ENCODE measurements at regions not wholly inside any gene's neighbourhood (a gene's known extent, or its start where the extent isn't known, plus 50 kb on each side); places are given as distances from the start of the nearest gene placed in this dataset.
"Not testable (repeated sequence)": the region's sequence is repeated elsewhere in the genome, so short reads cannot be mapped to it uniquely, and the experiment has no call there.

DNA sequence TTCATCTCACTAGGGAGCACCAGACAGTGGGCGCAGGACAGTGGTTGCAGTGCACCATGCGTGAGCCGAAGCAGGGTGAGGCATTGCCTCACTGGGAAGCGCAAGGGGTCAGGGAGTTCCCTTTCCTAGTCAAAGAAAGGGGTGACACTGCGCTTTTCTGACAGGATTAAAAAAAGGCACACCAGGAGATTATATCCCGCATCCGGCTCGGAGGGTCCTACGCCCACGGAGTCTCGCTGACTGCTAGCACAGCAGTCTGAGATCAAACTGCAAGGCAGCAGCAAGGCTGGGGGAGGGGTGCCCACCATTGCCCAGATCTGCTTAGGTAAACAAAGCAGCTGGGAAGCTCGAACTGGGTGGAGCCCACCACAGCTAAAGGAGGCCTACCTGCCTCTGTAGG lies 1416.7 kb upstream of the C9orf72 start:
- TF ChIP-seq CTCF (conservative IDR thresholded peaks at IDR 0.05); ZFX (IDR thresholded peaks at IDR 0.05): not testable (repeated sequence)

Measured in C4-2B (cell line).